GM23338 (cell line): ENCODE measurements at regions not wholly inside any gene's neighbourhood (a gene's known extent, or its start where the extent isn't known, plus 50 kb on each side); places are given as distances from the start of the nearest gene placed in this dataset.

Experiments
- ATAC-seq: fragments of 200-7000 bp; cut with Tn5 transposase; 3 replicates; pipeline ENCODE4 v1.9.1; 2020
- DNase-seq: peaks from one replicate; pipeline ENCODE4 v3.0.0-alpha.2; 2015; ENCODE audit warnings: low spot score
- H2AFZ ChIP-seq: fragments of 200-600 bp; sonication (generic); 2 replicates; pipeline ENCODE4 v1.8.0; 2016; ENCODE audit warnings: antibody characterized with exemption, mild to moderate bottlenecking, moderate library complexity
- H3F3A ChIP-seq: fragments of 200-600 bp; sonication (generic); replicated peaks from 2 replicates; pipeline ENCODE4 v1.8.0; 2017; ENCODE audit warnings: antibody characterized with exemption, mixed run types, low read depth
- H3K27ac ChIP-seq: fragments of 200-600 bp; sonication (generic); 2 replicates; pipeline ENCODE4 v1.6.1; 2016; ENCODE audit warnings: low read depth
- H3K27me3 ChIP-seq: fragments of 200-600 bp; sonication (generic); 2 replicates; pipeline ENCODE4 v1.8.0; 2016; ENCODE audit warnings: mild to moderate bottlenecking, mixed run types, moderate library complexity; ENCODE audit not compliant: insufficient read depth
- H3K36me3 ChIP-seq: fragments of 200-600 bp; sonication (generic); 2 replicates; pipeline ENCODE4 v1.8.0; 2016; ENCODE audit warnings: mild to moderate bottlenecking; ENCODE audit not compliant: insufficient read depth
- H3K4me1 ChIP-seq: fragments of 200-600 bp; sonication (generic); 2 replicates; pipeline ENCODE4 v1.8.0; 2016; ENCODE audit warnings: mild to moderate bottlenecking, moderate library complexity; ENCODE audit not compliant: insufficient read depth
- H3K4me2 ChIP-seq: fragments of 200-600 bp; sonication (generic); 2 replicates; pipeline ENCODE4 v1.7.1; 2017; ENCODE audit warnings: mixed run types
- H3K4me3 ChIP-seq: fragments of 200-600 bp; sonication (generic); 2 replicates; pipeline ENCODE4 v1.6.1; 2016; ENCODE audit warnings: mixed run types
- H3K79me2 ChIP-seq: fragments of 200-600 bp; sonication (generic); replicated peaks from 2 replicates; pipeline ENCODE4 v1.8.0; 2017; ENCODE audit warnings: mild to moderate bottlenecking; ENCODE audit not compliant: insufficient read depth
- H3K9me2 ChIP-seq: fragments of 200-600 bp; sonication (generic); 2 replicates; pipeline ENCODE4 v1.8.0; 2017; ENCODE audit not compliant: insufficient read depth
- H4K20me1 ChIP-seq: fragments of 200-600 bp; sonication (generic); replicated peaks from 2 replicates; pipeline ENCODE4 v1.8.0; 2017; ENCODE audit warnings: mild to moderate bottlenecking; ENCODE audit not compliant: insufficient read depth
- H3K27ac Mint-ChIP-seq: 2 replicates; pipeline ENCODE4 v1.8.0; 2020; ENCODE audit warnings: inconsistent platforms, mild to moderate bottlenecking, moderate library complexity, mixed read lengths
- H3K27me3 Mint-ChIP-seq: 3 replicates; pipeline ENCODE4 v1.8.0; 2022; ENCODE audit warnings: low read depth, mild to moderate bottlenecking, moderate library complexity, mixed read lengths, inconsistent platforms; ENCODE audit not compliant: insufficient read depth, poor library complexity
- H3K36me3 Mint-ChIP-seq: 3 replicates; pipeline ENCODE4 v1.8.0; 2021; ENCODE audit warnings: low read depth, mild to moderate bottlenecking, inconsistent platforms, moderate library complexity, mixed read lengths
- H3K4me1 Mint-ChIP-seq: 3 replicates; pipeline ENCODE4 v1.8.0; 2020; ENCODE audit warnings: mild to moderate bottlenecking, inconsistent platforms, mixed read lengths
- H3K4me3 Mint-ChIP-seq: 3 replicates; pipeline ENCODE4 v1.8.0; 2021; ENCODE audit warnings: moderate library complexity, mild to moderate bottlenecking, inconsistent platforms, mixed read lengths
- H3K9me3 Mint-ChIP-seq: 3 replicates; pipeline ENCODE4 v1.8.0; 2020; ENCODE audit warnings: moderate library complexity, mild to moderate bottlenecking, inconsistent platforms, mixed read lengths
- CREB1 ChIP-seq: fragments of 250-450 bp; sonication (Bioruptor Pico); IDR thresholded peaks from 2 replicates; pipeline ENCODE4 v1.5.0; 2020; ENCODE audit warnings: low read depth, mild to moderate bottlenecking, moderate library complexity
- ETS1 ChIP-seq: IDR thresholded peaks from 2 replicates; pipeline ENCODE4 v1.6.1; 2016; ENCODE audit warnings: antibody characterized with exemption
- EZH2 ChIP-seq: fragments of 200-600 bp; sonication (generic); IDR thresholded peaks from one replicate; pipeline ENCODE4 v1.8.0; 2017; ENCODE audit warnings: antibody characterized with exemption, mild to moderate bottlenecking, low read depth; ENCODE audit not compliant: unreplicated experiment
- EZH2phosphoT487 ChIP-seq: fragments of 200-600 bp; sonication (generic); IDR thresholded peaks from one replicate; pipeline ENCODE4 v1.8.1; 2018; ENCODE audit warnings: antibody characterized with exemption; ENCODE audit not compliant: unreplicated experiment
- JUNB ChIP-seq: IDR thresholded peaks from one replicate; pipeline ENCODE4 v1.6.1; 2016; ENCODE audit warnings: antibody characterized with exemption; ENCODE audit not compliant: unreplicated experiment
- NANOG ChIP-seq: IDR thresholded peaks from 2 replicates; pipeline ENCODE4 v1.6.1; 2016; ENCODE audit warnings: antibody characterized with exemption, borderline replicate concordance
- POLR2AphosphoS5 ChIP-seq: IDR thresholded peaks from 2 replicates; pipeline ENCODE4 v1.6.1; 2016; ENCODE audit warnings: antibody characterized with exemption, low read depth
- STAT1 ChIP-seq: IDR thresholded peaks from one replicate; pipeline ENCODE4 v1.6.1; 2016; ENCODE audit warnings: antibody characterized with exemption; ENCODE audit not compliant: unreplicated experiment
- ZNF114 ChIP-seq: fragments of 250-450 bp; sonication (Bioruptor Pico); IDR thresholded peaks from 2 replicates; pipeline ENCODE4 v1.5.0; 2020; ENCODE audit warnings: mild to moderate bottlenecking, moderate library complexity
- ZNF331 ChIP-seq: fragments of 250-450 bp; sonication (Bioruptor Pico); IDR thresholded peaks from 2 replicates; pipeline ENCODE4 v1.5.0; 2020; ENCODE audit warnings: low read depth, mild to moderate bottlenecking, moderate library complexity
- ZNF462 ChIP-seq: fragments of 250-450 bp; sonication (Bioruptor Pico); IDR thresholded peaks from 2 replicates; pipeline ENCODE4 v1.5.0; 2020; ENCODE audit warnings: mild to moderate bottlenecking, moderate library complexity
- TF ChIP-seq, protein P1 (sequence below): IDR thresholded peaks from one replicate; pipeline ENCODE4 v1.6.1; 2018; ENCODE audit warnings: antibody characterized with exemption; ENCODE audit not compliant: unreplicated experiment
- TF ChIP-seq, protein P2 (sequence below), 2 experiments: fragments of 200-600 bp in 1 of 2; sonication (generic) in 1 of 2; conservative IDR thresholded peaks; 2 replicates each; pipeline versions ENCODE4 v1.5.1 to v1.6.1; 2016 to 2017; ENCODE audit warnings: antibody characterized with exemption in 2 of 2, low read depth in 2 of 2, mild to moderate bottlenecking in 2 of 2, moderate library complexity in 1 of 2

- no peaks in the 10 kb centered on the region for H3K4me1 ChIP-seq
- no peak overlapping the region for H2AFZ ChIP-seq
- H3K27me3 ChIP-seq = no peaks in the 10 kb centered on the region
- Mint-ChIP-seq H3K36me3 (no peaks in the 10 kb centered on the region), H3K4me3 (no peak overlapping the region), H3K27me3 (no peaks in the 10 kb centered on the region), H3K9me3 (no peaks in the 10 kb centered on the region), H3K4me1 (no peaks in the 10 kb centered on the region), H3K27ac (no peak overlapping the region)
- no peaks in the 10 kb centered on the region for H3K36me3 ChIP-seq
- no peaks in the 10 kb centered on the region; the same call in 1 of the 2 replicates for H3K9me2 ChIP-seq
- no peak overlapping the region for H3K27ac ChIP-seq
- DNase-seq = no peak
- no peak overlapping the region for H3K4me3 ChIP-seq
- TF ChIP-seq, protein P1, sequence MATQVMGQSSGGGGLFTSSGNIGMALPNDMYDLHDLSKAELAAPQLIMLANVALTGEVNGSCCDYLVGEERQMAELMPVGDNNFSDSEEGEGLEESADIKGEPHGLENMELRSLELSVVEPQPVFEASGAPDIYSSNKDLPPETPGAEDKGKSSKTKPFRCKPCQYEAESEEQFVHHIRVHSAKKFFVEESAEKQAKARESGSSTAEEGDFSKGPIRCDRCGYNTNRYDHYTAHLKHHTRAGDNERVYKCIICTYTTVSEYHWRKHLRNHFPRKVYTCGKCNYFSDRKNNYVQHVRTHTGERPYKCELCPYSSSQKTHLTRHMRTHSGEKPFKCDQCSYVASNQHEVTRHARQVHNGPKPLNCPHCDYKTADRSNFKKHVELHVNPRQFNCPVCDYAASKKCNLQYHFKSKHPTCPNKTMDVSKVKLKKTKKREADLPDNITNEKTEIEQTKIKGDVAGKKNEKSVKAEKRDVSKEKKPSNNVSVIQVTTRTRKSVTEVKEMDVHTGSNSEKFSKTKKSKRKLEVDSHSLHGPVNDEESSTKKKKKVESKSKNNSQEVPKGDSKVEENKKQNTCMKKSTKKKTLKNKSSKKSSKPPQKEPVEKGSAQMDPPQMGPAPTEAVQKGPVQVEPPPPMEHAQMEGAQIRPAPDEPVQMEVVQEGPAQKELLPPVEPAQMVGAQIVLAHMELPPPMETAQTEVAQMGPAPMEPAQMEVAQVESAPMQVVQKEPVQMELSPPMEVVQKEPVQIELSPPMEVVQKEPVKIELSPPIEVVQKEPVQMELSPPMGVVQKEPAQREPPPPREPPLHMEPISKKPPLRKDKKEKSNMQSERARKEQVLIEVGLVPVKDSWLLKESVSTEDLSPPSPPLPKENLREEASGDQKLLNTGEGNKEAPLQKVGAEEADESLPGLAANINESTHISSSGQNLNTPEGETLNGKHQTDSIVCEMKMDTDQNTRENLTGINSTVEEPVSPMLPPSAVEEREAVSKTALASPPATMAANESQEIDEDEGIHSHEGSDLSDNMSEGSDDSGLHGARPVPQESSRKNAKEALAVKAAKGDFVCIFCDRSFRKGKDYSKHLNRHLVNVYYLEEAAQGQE = no peak
- TF ChIP-seq CREB1 (CRISPR knock-in tag) = no peak
- no peak for TF ChIP-seq EZH2phosphoT487
- TF ChIP-seq ZNF462 = no peak
- no peak for TF ChIP-seq NANOG
- TF ChIP-seq STAT1 = no peak
- no peak for TF ChIP-seq JUNB
- TF ChIP-seq ZNF114 = no peak
- TF ChIP-seq EZH2 = no peak
- TF ChIP-seq, protein P2, sequence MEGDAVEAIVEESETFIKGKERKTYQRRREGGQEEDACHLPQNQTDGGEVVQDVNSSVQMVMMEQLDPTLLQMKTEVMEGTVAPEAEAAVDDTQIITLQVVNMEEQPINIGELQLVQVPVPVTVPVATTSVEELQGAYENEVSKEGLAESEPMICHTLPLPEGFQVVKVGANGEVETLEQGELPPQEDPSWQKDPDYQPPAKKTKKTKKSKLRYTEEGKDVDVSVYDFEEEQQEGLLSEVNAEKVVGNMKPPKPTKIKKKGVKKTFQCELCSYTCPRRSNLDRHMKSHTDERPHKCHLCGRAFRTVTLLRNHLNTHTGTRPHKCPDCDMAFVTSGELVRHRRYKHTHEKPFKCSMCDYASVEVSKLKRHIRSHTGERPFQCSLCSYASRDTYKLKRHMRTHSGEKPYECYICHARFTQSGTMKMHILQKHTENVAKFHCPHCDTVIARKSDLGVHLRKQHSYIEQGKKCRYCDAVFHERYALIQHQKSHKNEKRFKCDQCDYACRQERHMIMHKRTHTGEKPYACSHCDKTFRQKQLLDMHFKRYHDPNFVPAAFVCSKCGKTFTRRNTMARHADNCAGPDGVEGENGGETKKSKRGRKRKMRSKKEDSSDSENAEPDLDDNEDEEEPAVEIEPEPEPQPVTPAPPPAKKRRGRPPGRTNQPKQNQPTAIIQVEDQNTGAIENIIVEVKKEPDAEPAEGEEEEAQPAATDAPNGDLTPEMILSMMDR (conservative IDR thresholded peaks at IDR 0.05; ENCODE audit: low read depth in 2 of 2) = no peak
- TF ChIP-seq POLR2AphosphoS5 = no peak
- no peak for TF ChIP-seq ZNF331 (CRISPR knock-in tag)
- no peak for TF ChIP-seq ETS1
- no peak overlapping the region for H3K4me2 ChIP-seq
- no peaks in the 10 kb centered on the region for H4K20me1 ChIP-seq
- ATAC-seq = no peak
- no peaks in the 10 kb centered on the region for H3F3A ChIP-seq
- no peaks in the 10 kb centered on the region for H3K79me2 ChIP-seq
Observed at GRCh38 chr12:25723921-25724491, 170.9 kb upstream of the LMNTD1 start.
